Heart left ventricle (tissue), 16 donors: ENCODE measurements at regions not wholly inside any gene's neighbourhood (a gene's known extent, or its start where the extent isn't known, plus 50 kb on each side); places are given as distances from the start of the nearest gene placed in this dataset.
"Not testable (repeated sequence)": the region's sequence is repeated elsewhere in the genome, so short reads cannot be mapped to it uniquely, and the experiment has no call there.

Experiments
- ATAC-seq, 4 donors: fragments of 200-7000 bp; cut with Tn5 transposase; one replicate each; pipeline ENCODE4 v1.9.1; 2020 to 2022; ENCODE audit warnings: moderate library complexity in 4 of 4, mild to moderate bottlenecking in 3 of 4, moderate number of reproducible peaks in 1 of 4
- DNase-seq, 5 donors: peaks; one replicate each; pipeline ENCODE4 v3.0.0-alpha.2; 2020
- H3K27ac ChIP-seq, 12 donors: fragments of 200-600 bp; sonication (generic) in 4 of 12; one replicate each; pipeline versions ENCODE4 v1.5.0 to v1.8.0; 2016 to 2022; ENCODE audit warnings: mild to moderate bottlenecking in 2 of 12
- H3K27me3 ChIP-seq, 9 donors: fragments of 200-600 bp; sonication (generic) in 2 of 9; one replicate each; pipeline versions ENCODE4 v1.5.1 to v1.8.0; 2016 to 2022; ENCODE audit warnings: mild to moderate bottlenecking in 3 of 9
- H3K36me3 ChIP-seq, 9 donors: fragments of 200-600 bp; sonication (generic) in 2 of 9; one replicate each; pipeline versions ENCODE4 v1.5.0 to v1.8.0; 2018 to 2022; ENCODE audit warnings: mild to moderate bottlenecking in 2 of 9
- H3K4me1 ChIP-seq, 12 donors: fragments of 200-600 bp; sonication (generic) in 4 of 12; one replicate each; pipeline versions ENCODE4 v1.5.0 to v1.8.0; 2016 to 2022; ENCODE audit warnings: mild to moderate bottlenecking in 3 of 12
- H3K4me3 ChIP-seq, 12 donors: fragments of 200-600 bp; sonication (generic) in 4 of 12; one replicate each; pipeline versions ENCODE4 v1.5.0 to v1.8.0; 2017 to 2022; ENCODE audit warnings: mild to moderate bottlenecking in 9 of 12, moderate library complexity in 4 of 12
- H3K9me3 ChIP-seq, 12 donors: fragments of 200-600 bp; sonication (generic) in 4 of 12; one replicate each; pipeline versions ENCODE4 v1.5.0 to v1.8.0; 2016 to 2022; ENCODE audit warnings: mild to moderate bottlenecking in 1 of 12
- POLR2A ChIP-seq, 2 donors: fragments of 450-650 bp; IDR thresholded peaks; one replicate each; pipeline ENCODE4 v1.6.1; 2017; ENCODE audit warnings: antibody characterized with exemption in 2 of 2, mild to moderate bottlenecking in 2 of 2, moderate library complexity in 2 of 2
- WGBS, 4 donors: extraction: QIAGEN DNeasy Blood & Tissue Kit in 2 of 4; methylation state at CpG; one replicate each; pipeline versions ENCODE4 v1.1.5 to v1.1.7; 2013 to 2018; 5-methylcytosine and 5-hydroxymethylcytosine counted together
- intact Hi-C, 10 donors: fragments of 100-400 bp; cut with DNase I; formaldehyde crosslinking; loops; one replicate each; pipeline versions ENCODE4 v1.11.1 to v1.14.2; 2022
- TF ChIP-seq, protein P1 (sequence below), 12 donors: fragments of 200-600 bp; sonication (generic) in 4 of 12; IDR thresholded peaks; one replicate each; pipeline versions ENCODE4 v1.5.0 to v1.8.0; 2018 to 2022; ENCODE audit warnings: antibody characterized with exemption in 12 of 12, mild to moderate bottlenecking in 5 of 12
- donor health status: ischemic (EF 13 %, LVEDD 7.1; RV severe dilation, severe dysfunction).
- donor health status: healthy with polysubstance abuse.
- donor health status: DM: no; HTN: yes; CAD: no.
- donor health status: DM: no; HTN: no; CAD: no.
- donor health status: ischemic (EF 25% LVEDD 6.9; RV normal size, moderate dysfunction).
- donor health status: ischemic (EF 25% LVEDD 5.7; RV mildly dilated, moderate dysfunction).
- donor health status: healthy.
- donor health status: DM: yes; HTN: yes; CAD: no.
- donor health status: ischemic (EF 35%, LVEDD 5.7; RV mildly dilated, moderate dysfunction).
- donor health status: nonischemic (EF 11% LVEDD 7.7; RV severe dilation, severe dysfunction).
- donor health status: DM: yes; HTN: yes; CAD: no.
- donor health status: PGD.
- donor health status: ischemic (EF 29% LVEDD 5.4; RV normal size, mild dysfunction).
- donor health status: nonischemic (EF 23%, LVEDD 6.1; RV moderate dilation, normal function).

DNA sequence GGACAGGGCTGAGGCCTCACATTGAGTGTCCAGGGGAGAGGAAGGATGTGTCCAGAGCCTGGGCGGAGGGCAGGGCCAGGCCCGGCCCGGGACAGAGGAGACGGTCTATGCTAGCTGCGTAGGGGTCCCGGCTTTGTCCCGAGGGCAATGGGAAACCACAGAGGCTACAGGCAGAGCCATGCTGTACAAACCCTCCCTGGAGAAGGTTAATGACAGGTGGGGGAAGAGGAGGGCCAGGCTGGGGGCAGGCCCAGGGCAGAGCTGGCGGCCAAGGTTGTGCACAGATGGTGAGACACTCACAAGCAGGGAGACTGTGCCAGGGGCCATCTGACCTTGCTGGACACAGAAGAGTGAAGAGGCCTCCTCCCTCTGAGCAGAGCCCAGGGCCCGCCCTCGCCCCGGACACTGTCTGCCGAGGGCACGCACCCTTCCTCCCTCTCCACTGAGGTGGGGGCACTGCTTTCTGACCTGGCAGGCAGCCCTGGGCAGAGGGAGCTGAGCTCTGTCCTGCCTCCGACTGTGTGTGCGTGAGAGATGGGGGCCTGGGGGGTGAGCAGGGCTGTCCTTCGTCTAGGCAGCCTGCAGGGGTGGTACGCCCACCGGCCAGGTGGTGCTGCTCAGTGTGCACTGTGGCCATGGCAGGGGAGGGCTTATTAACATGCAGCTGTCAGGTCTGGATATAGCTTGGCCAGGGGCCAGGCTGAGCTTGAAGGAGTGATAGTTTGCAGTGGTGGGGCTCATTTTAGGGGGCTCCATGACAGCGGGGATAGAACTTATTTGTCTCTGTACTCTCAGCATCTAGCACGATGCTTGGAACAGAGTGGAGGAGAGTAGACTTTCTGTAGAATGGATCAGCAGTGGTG, 75.7 kb upstream of the LRPAP1 start:
- no peaks in the 10 kb centered on the region for H3K9me3 ChIP-seq
- ATAC-seq (peak in 2 of 4 donors; percentile 25 to 33), DNase-seq (no peak)
- H3K36me3 ChIP-seq = no peaks in the 10 kb centered on the region
- H3K27ac ChIP-seq = no peak overlapping the region
- intact Hi-C loops = no loop called here
- no peak overlapping the region for H3K4me3 ChIP-seq
- WGBS, 4 donors = 55 to 62% (median 55%) methylated on average over 12 to 20 of the region's 20 CpGs
- no peaks in the 10 kb centered on the region for H3K4me1 ChIP-seq
- TF ChIP-seq, protein P1, sequence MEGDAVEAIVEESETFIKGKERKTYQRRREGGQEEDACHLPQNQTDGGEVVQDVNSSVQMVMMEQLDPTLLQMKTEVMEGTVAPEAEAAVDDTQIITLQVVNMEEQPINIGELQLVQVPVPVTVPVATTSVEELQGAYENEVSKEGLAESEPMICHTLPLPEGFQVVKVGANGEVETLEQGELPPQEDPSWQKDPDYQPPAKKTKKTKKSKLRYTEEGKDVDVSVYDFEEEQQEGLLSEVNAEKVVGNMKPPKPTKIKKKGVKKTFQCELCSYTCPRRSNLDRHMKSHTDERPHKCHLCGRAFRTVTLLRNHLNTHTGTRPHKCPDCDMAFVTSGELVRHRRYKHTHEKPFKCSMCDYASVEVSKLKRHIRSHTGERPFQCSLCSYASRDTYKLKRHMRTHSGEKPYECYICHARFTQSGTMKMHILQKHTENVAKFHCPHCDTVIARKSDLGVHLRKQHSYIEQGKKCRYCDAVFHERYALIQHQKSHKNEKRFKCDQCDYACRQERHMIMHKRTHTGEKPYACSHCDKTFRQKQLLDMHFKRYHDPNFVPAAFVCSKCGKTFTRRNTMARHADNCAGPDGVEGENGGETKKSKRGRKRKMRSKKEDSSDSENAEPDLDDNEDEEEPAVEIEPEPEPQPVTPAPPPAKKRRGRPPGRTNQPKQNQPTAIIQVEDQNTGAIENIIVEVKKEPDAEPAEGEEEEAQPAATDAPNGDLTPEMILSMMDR (IDR thresholded peaks at IDR 0.05) = no peak
- no peak for TF ChIP-seq POLR2A (IDR thresholded peaks at IDR 0.05)
- H3K27me3 ChIP-seq = peaks cover 0 to 14% (median 0%) of the 10 kb centered on the region in 9 donors

DNA sequence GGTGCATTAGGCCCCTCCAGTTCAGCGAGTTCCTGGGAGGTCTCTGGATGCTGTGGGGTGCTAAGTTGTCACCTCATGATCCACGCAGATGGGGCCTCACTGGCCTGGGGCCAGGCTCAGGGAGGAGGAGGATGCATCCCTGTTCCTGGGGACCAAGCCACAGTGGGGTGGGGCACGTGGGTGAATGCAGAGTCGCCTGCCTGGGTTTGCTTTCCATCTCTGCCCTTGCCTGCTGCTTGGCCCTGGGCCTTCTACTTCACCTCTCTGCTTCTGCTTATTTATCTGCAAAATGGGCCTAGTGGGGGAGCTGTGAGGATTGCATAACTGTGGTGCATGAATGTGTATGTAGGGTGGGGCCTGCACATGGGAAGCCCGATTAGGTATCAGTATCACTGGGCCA, 74.6 kb upstream of the LRPAP1 start:
- H3K36me3 ChIP-seq, DNase-seq, ATAC-seq, intact Hi-C loops, H3K9me3 ChIP-seq, H3K27ac ChIP-seq, H3K4me3 ChIP-seq, H3K4me1 ChIP-seq: not testable (repeated sequence)
- 62 to 85% (median 68%) methylated on average over 3 to 5 of the region's 5 CpGs for WGBS, 4 donors
- H3K27me3 ChIP-seq = peaks cover 0 to 18% (median 0%) of the 10 kb centered on the region in 9 donors

DNA sequence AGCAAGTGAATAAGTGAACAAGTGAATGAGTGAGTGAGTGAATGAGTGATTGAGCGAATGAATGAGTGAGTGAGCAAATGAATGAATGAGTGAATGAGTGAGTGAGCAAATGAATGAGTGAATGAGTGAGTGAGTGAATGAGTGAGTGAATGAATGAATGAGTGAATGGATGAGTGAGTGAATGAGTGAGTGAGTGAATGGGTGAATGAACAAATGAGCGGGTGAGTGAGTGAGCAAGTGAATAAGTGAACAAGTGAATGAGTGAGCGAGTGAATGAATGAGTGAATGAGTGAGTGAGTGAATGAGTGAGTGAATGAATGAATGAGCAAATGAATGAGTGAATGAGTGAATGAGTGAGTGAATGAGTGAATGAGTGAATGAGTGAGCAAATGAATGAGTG, 74.0 kb upstream of the LRPAP1 start:
- H3K4me3 ChIP-seq, ATAC-seq, H3K27ac ChIP-seq, intact Hi-C loops, H3K36me3 ChIP-seq, H3K4me1 ChIP-seq, DNase-seq, H3K9me3 ChIP-seq: not testable (repeated sequence)
- 93 to 98% (median 94%) methylated on average over 3 of the region's 3 CpGs for WGBS, 4 donors
- peaks cover 0 to 18% (median 0%) of the 10 kb centered on the region in 9 donors for H3K27me3 ChIP-seq

DNA sequence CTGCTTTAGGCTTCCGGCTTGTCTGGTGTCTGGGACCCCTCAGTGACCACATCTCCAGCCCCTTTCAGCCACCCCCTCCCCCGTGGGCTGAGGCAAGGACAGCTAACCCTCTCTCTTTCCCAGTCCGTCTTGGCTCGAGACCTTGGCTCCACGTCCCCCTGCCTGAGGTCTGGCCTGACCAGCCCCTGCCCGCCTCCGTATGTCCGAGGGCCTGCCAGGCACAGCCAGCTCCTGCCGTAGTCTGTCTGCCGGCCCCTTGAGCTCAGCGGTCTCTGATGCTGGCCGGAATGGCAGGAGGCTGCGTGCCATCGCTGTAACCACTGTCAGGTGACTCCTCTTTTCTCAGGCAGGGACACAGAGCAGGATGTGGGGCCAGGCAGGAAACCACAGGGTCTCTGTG, 73.3 kb upstream of the LRPAP1 start:
- no peak for TF ChIP-seq POLR2A (IDR thresholded peaks at IDR 0.05)
- Histone ChIP-seq H3K4me1 (no peaks in the 10 kb centered on the region), H3K36me3 (no peaks in the 10 kb centered on the region), H3K4me3 (no peak overlapping the region), H3K27me3 (peaks cover 0 to 18% (median 0%) of the 10 kb centered on the region in 9 donors), H3K27ac (no peak overlapping the region), H3K9me3 (peaks cover 0 to 7% (median 0%) of the 10 kb centered on the region in 12 donors)
- ATAC-seq = no peak
- 81 to 100% (median 83%) methylated on average over 2 to 14 of the region's 14 CpGs for WGBS, 4 donors
- intact Hi-C loops = no loop called here
- no peak for DNase-seq

DNA sequence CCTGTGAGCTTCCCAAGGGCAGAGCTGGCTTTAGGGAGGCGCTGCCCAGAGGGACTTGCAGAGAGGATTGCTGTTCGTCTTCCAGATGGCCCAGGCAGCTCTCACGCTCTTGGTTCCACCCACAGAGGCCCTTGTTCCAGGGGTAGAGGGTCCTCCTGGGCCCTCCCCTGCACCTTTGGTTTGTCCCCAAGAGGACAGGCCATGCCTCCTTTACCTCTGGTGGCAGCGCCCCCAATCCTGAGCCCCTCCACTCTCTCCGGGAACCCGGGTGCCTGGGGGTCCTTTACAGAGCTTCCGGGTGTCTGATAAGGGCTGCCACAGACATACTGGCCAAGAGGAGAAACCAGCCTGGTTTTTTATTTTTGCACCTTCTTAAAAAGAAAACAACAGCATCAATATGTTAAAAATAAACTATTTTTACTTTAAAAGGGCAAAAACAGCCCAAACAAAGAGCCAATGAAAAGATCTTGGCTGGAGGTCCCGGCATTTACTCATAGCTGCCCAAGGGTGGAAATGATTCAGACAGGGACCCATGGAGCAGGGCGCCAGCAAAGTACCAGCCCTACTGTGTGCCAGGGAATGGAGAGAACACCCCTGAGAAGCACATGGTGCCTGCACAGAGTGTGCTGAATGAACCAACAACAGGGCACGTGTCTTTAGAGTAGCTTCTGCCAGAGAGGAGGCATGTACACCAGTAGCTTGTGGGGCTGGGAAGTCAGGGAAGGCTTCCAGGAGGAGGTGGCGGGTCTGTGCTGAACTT, 70.8 kb upstream of the LRPAP1 start:
- DNase-seq, intact Hi-C loops, H3K36me3 ChIP-seq, H3K4me1 ChIP-seq, H3K27ac ChIP-seq, H3K4me3 ChIP-seq, H3K9me3 ChIP-seq, ATAC-seq: not testable (repeated sequence)
- H3K27me3 ChIP-seq = peaks cover 0 to 18% (median 0%) of the 10 kb centered on the region in 9 donors
- 53 to 69% (median 65%) methylated on average over 10 to 11 of the region's 11 CpGs for WGBS, 4 donors

DNA sequence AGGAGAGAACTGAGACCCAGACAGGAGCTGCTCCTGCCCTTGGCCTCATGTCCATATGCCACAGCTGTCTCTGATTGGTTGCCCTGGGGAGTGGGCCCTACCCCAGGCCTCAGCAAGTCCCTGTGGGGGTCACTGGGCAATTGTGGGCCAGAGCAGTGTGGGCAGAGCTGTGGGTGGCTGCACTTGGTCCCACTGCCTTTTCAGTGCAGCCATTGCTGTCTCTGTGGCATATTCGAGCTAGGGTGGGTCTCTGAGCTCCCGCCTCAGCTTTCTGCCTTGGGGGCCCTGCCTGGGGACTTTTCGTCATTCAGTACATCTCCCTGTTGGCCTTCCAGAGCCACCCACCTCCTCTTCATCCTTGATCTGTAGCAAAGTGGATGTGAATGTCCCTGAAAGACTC, 69.8 kb upstream of the LRPAP1 start:
- 71 to 88% (median 81%) methylated on average over 2 to 3 of the region's 3 CpGs for WGBS, 4 donors
- H3K9me3 ChIP-seq = peaks cover 0 to 7% (median 0%) of the 10 kb centered on the region in 12 donors
- H3K27me3 ChIP-seq = peaks cover 0 to 18% (median 0%) of the 10 kb centered on the region in 9 donors
- no peaks in the 10 kb centered on the region for H3K36me3 ChIP-seq
- ATAC-seq = no peak
- no peak overlapping the region for H3K27ac ChIP-seq
- TF ChIP-seq POLR2A (IDR thresholded peaks at IDR 0.05) = no peak
- TF ChIP-seq, protein P1 (IDR thresholded peaks at IDR 0.05) = no peak
- intact Hi-C loops = no loop called here
- H3K4me3 ChIP-seq = no peak overlapping the region
- no peaks in the 10 kb centered on the region for H3K4me1 ChIP-seq
- DNase-seq = no peak

DNA sequence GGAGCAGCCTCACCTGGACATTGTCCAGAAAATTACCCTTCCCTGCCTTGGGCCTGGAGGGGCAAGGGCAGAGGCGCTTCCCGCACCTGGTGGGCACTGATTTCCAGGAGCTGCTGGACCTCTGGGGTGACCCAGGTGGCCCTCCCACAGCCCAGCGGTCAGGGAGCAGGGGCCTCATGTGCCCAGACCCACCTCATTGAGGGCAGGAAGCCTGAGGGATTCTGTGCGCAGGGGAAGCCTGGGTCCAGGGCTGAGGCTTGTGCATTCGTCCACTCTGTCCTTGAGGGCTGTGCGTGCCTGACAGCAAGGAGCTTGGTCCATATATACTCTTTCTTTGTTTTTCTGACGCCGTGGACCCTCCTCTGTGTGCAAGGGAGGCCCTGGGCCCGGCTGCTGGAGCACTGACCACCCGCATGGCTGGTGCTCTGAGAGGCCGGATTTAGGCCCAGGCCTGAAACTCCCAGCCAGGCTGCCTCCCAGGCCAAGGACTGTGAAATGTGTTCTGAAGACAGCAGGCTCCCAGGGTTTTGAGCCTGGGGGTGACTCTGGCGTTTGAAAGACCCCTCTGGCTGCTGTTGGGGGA, 69.0 kb upstream of the LRPAP1 start:
- H3K27me3 ChIP-seq = peaks cover 0 to 18% (median 0%) of the 10 kb centered on the region in 9 donors
- H3K4me3 ChIP-seq, H3K4me1 ChIP-seq, ATAC-seq, H3K36me3 ChIP-seq, H3K9me3 ChIP-seq, DNase-seq, H3K27ac ChIP-seq, intact Hi-C loops: not testable (repeated sequence)
- WGBS, 4 donors = 86 to 89% (median 88%) methylated on average over 6 to 12 of the region's 12 CpGs
